HCT116 (cell line): ENCODE measurements at regions not wholly inside any gene's neighbourhood (a gene's known extent, or its start where the extent isn't known, plus 50 kb on each side); places are given as distances from the start of the nearest gene placed in this dataset.

Source experiments
- ATAC-seq: fragments of 200-7000 bp; cut with Tn5 transposase; 2 replicates; pipeline ENCODE4 v1.9.1; 2020; ENCODE audit warnings: mild to moderate bottlenecking, moderate library complexity
- BruUV-seq: library from RNA; stranded (reverse); fragments of 400-500 nt; replicated peaks from 2 replicates; lab custom pipeline; 2021; lab: Mats Ljungman, UMichigan
- CTCF ChIA-PET: fragments of 300-600 bp; sonication (Branson Sonifier 250); formaldehyde crosslinking; loops from one replicate; lab custom pipeline; 2021; ENCODE audit warnings: antibody characterized with exemption; lab: Charles Lee
- POLR2A ChIA-PET: fragments of 300-600, 350-600 bp; sonication (Branson Sonifier 250); formaldehyde crosslinking; loops from one replicate; lab custom pipeline; 2021; ENCODE audit warnings: antibody characterized with exemption; lab: Charles Lee
- RAD21 ChIA-PET, 2 experiments: fragments of 300-600 bp; sonication (Branson Sonifier 250); formaldehyde crosslinking; loops; one replicate each; lab custom pipeline; 2023; ENCODE audit warnings: low total read pairs in 2 of 2; ENCODE audit not compliant: uncharacterized antibody in 2 of 2, unreplicated experiment in 2 of 2, low non-redundant PET in 1 of 2; lab: Charles Lee
- DNase-seq: peaks from one replicate; pipeline ENCODE4 v3.0.0-alpha.2; 2010; ENCODE audit warnings: low read depth, low spot score
- H2AFZ ChIP-seq: fragments of 200-600 bp; shearing (Covaris generic), sonication (generic); 2 replicates; pipeline ENCODE4 v1.6.1; 2017; ENCODE audit warnings: low read depth, mixed run types, mixed read lengths, antibody characterized with exemption, low read length; ENCODE audit not compliant: poor library complexity, severe bottlenecking
- H3K27ac ChIP-seq: 2 replicates; pipeline ENCODE4 v1.5.1; 2012; ENCODE audit warnings: low read depth, low read length
- H3K27me3 ChIP-seq: fragments of 200-600 bp; sonication (generic); 2 replicates; pipeline ENCODE4 v1.6.1; 2016; ENCODE audit warnings: mixed run types, low read length, mixed read lengths; ENCODE audit not compliant: insufficient read depth
- H3K36me3 ChIP-seq, 2 experiments: fragments of 200-500 bp in 1 of 2; fragments of 200-600 bp in 1 of 2; sonication (Bioruptor generic) in 1 of 2; sonication (generic) in 1 of 2; 2 replicates each; pipeline versions ENCODE4 v1.5.1 to v1.6.1; 2014 to 2016; ENCODE audit warnings: low read length in 2 of 2, inconsistent platforms in 1 of 2, mixed read lengths in 1 of 2, mixed run types in 1 of 2; ENCODE audit not compliant: insufficient read depth in 2 of 2, control insufficient read depth in 1 of 2
- H3K4me1 ChIP-seq, 2 experiments: fragments of 200-600 bp in 1 of 2; sonication (generic) in 1 of 2; 2 replicates each; pipeline versions ENCODE4 v1.5.1 to v1.6.1; 2012 to 2017; ENCODE audit warnings: low read length in 2 of 2, inconsistent platforms in 1 of 2, mild to moderate bottlenecking in 1 of 2, mixed read lengths in 1 of 2, mixed run types in 1 of 2, moderate library complexity in 1 of 2; ENCODE audit not compliant: insufficient read depth in 2 of 2, control insufficient read depth in 1 of 2
- H3K4me2 ChIP-seq: fragments of 200-600 bp; sonication (generic); 2 replicates; pipeline ENCODE4 v1.6.1; 2017; ENCODE audit warnings: mixed run types, low read length, mixed read lengths
- H3K4me3 ChIP-seq, 2 experiments: fragments of 200-600 bp in 1 of 2; sonication (generic) in 1 of 2; replicated peaks in 1 of 2; 2 replicates each; pipeline ENCODE4 v1.5.1; 2011 to 2016; ENCODE audit warnings: low read length in 2 of 2, control low read depth in 1 of 2, low read depth in 1 of 2, mild to moderate bottlenecking in 1 of 2, mixed read lengths in 1 of 2, mixed run types in 1 of 2
- H3K79me2 ChIP-seq: fragments of 200-600 bp; sonication (generic); 2 replicates; pipeline ENCODE4 v1.6.1; 2017; ENCODE audit warnings: mild to moderate bottlenecking, mixed run types, low read length, moderate library complexity, mixed read lengths; ENCODE audit not compliant: insufficient read depth
- H3K9ac ChIP-seq: fragments of 200-600 bp; sonication (generic); 2 replicates; pipeline ENCODE4 v1.6.1; 2016; ENCODE audit warnings: low read length, mixed read lengths
- H3K9me2 ChIP-seq: fragments of 200-600 bp; sonication (generic), shearing (Covaris generic); 2 replicates; pipeline ENCODE4 v1.6.1; 2017; ENCODE audit warnings: mixed run types, mild to moderate bottlenecking, moderate library complexity; ENCODE audit not compliant: insufficient read depth
- H3K9me3 ChIP-seq, 2 experiments: fragments of 200-500 bp in 1 of 2; fragments of 200-600 bp in 1 of 2; sonication (Bioruptor generic) in 1 of 2; sonication (generic) in 1 of 2; 2 replicates each; pipeline ENCODE4 v1.6.1; 2014 to 2017; ENCODE audit warnings: low read length in 2 of 2, mixed read lengths in 2 of 2, inconsistent platforms in 1 of 2, low read depth in 1 of 2, mild to moderate bottlenecking in 1 of 2, mixed run types in 1 of 2, moderate library complexity in 1 of 2; ENCODE audit not compliant: control insufficient read depth in 1 of 2, insufficient read depth in 1 of 2
- H4K20me1 ChIP-seq: fragments of 200-600 bp; sonication (generic), shearing (Covaris generic); 2 replicates; pipeline ENCODE4 v1.6.1; 2017; ENCODE audit warnings: mixed run types, mild to moderate bottlenecking, moderate library complexity; ENCODE audit not compliant: insufficient read depth
- ATF3 ChIP-seq: IDR thresholded peaks from 2 replicates; pipeline ENCODE4 v1.6.1; 2012
- CTCF ChIP-seq, 3 experiments: fragments of 200-600 bp in 1 of 3; sonication (generic) in 1 of 3; IDR thresholded peaks in 2 of 3; conservative IDR thresholded peaks in 1 of 3; 2 replicates each; pipeline ENCODE4 v1.5.1; 2012 to 2017; ENCODE audit warnings: low read depth in 2 of 3, low read length in 2 of 3, antibody characterized with exemption in 1 of 3, borderline replicate concordance in 1 of 3, control low read depth in 1 of 3, mild to moderate bottlenecking in 1 of 3, mixed read lengths in 1 of 3, mixed run types in 1 of 3, moderate library complexity in 1 of 3; ENCODE audit not compliant: insufficient read depth in 1 of 3
- EGR1 ChIP-seq: IDR thresholded peaks from 2 replicates; pipeline ENCODE4 v1.6.1; 2012; ENCODE audit warnings: low read depth
- ELF1 ChIP-seq: IDR thresholded peaks from 2 replicates; pipeline ENCODE4 v1.6.1; 2012; ENCODE audit warnings: low read depth, borderline replicate concordance
- EZH2 ChIP-seq: fragments of 200-600 bp; sonication (generic); IDR thresholded peaks from 2 replicates; pipeline ENCODE4 v1.6.1; 2017; ENCODE audit warnings: antibody characterized with exemption, mixed run types
- FOSL1 ChIP-seq: IDR thresholded peaks from 2 replicates; pipeline ENCODE4 v1.6.1; 2012; ENCODE audit warnings: low read depth
- JUND ChIP-seq: IDR thresholded peaks from 2 replicates; pipeline ENCODE4 v1.6.1; 2012
- POLR2A ChIP-seq: IDR thresholded peaks from 2 replicates; pipeline ENCODE4 v1.7.0; 2011; ENCODE audit warnings: borderline replicate concordance; ENCODE audit not compliant: insufficient read depth, insufficient read length; ENCODE audit errors: extremely low read depth
- POLR2AphosphoS5 ChIP-seq: IDR thresholded peaks from 2 replicates; pipeline ENCODE4 v1.6.1; 2011; ENCODE audit warnings: mild to moderate bottlenecking, low read depth, low read length, moderate library complexity
- RAD21 ChIP-seq: IDR thresholded peaks from 2 replicates; pipeline ENCODE4 v1.6.1; 2012; ENCODE audit warnings: low read depth, mild to moderate bottlenecking
- REST ChIP-seq: IDR thresholded peaks from 2 replicates; pipeline ENCODE4 v1.6.1; 2012; ENCODE audit warnings: low read depth
- SIN3A ChIP-seq: IDR thresholded peaks from 2 replicates; pipeline ENCODE4 v1.6.1; 2012; ENCODE audit warnings: low read depth
- SRF ChIP-seq: IDR thresholded peaks from 2 replicates; pipeline ENCODE4 v1.6.1; 2012; ENCODE audit warnings: low read depth
- TCF7L2 ChIP-seq: IDR thresholded peaks from 2 replicates; pipeline ENCODE4 v1.7.0; 2011; ENCODE audit warnings: borderline replicate concordance, inconsistent platforms; ENCODE audit not compliant: insufficient read depth, insufficient read length; ENCODE audit errors: extremely low read depth
- ZFX ChIP-seq: fragments of 450-650 bp; IDR thresholded peaks from 2 replicates; pipeline ENCODE4 v1.6.1; 2017
- intact Hi-C: fragments of 100-400 bp; cut with micrococcal nuclease; formaldehyde crosslinking; loops from 2 replicates; pipeline ENCODE4 v1.10.0; 2022

DNA sequence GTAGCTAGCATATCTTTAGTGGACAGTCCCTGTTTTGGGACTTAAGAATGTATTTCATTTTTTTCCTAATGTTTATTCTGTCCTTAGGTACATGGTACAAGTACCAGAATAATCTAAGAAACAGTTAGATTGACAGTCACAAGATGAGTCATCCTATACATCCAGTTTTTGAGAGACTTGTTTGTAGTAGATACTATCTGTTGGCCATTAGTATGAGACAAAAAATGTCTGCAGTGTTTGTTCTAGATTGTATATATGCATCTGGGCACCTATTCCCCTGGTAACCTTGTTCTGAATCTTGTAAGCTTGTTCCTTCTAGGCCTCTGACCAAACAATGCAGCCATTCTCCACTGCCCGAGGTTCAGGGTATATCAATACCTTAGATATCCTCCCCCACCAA lies 1343.5 kb downstream of the SUCLG1 start:
- DNase-seq = no peak
- no peak for ATAC-seq
- no peak overlapping the region for H3K27ac ChIP-seq
- no peak overlapping the region for H3K4me3 ChIP-seq
- no peaks in the 10 kb centered on the region for H3K79me2 ChIP-seq
- no peak overlapping the region for H2AFZ ChIP-seq
- H3K9me3 ChIP-seq = no peaks in the 10 kb centered on the region
- POLR2A ChIA-PET = no interaction called here
- TF ChIP-seq REST (no peak), POLR2AphosphoS5 (no peak), SRF (no peak)
- RAD21 ChIA-PET = no interaction called here
- CTCF ChIA-PET = no interaction called here
- intact Hi-C loops = no loop called here
- H3K27me3 ChIP-seq = no peaks in the 10 kb centered on the region
- H3K4me2 ChIP-seq = no peak overlapping the region
- H4K20me1 ChIP-seq = no peaks in the 10 kb centered on the region
- H3K9me2 ChIP-seq = no peaks in the 10 kb centered on the region
- H3K36me3 ChIP-seq = no peaks in the 10 kb centered on the region
- no peak overlapping the region for H3K9ac ChIP-seq
- BruUV-seq = no TSS peak
- no peaks in the 10 kb centered on the region for H3K4me1 ChIP-seq

GRCh38 chr2:83115155-83115554 lies 1343.9 kb downstream of the SUCLG1 start:
- Histone ChIP-seq H2AFZ (no peak overlapping the region), H3K9ac (no peak overlapping the region), H3K27me3 (no peaks in the 10 kb centered on the region), H3K4me2 (no peak overlapping the region), H3K79me2 (no peaks in the 10 kb centered on the region), H3K27ac (no peak overlapping the region), H3K36me3 (no peaks in the 10 kb centered on the region), H4K20me1 (no peaks in the 10 kb centered on the region), H3K4me1 (no peaks in the 10 kb centered on the region), H3K9me3 (no peaks in the 10 kb centered on the region), H3K4me3 (no peak overlapping the region), H3K9me2 (no peaks in the 10 kb centered on the region)
- TF ChIP-seq TCF7L2 = no peak
- TF ChIP-seq FOSL1 = no peak
- TF ChIP-seq ZFX = no peak
- no peak for TF ChIP-seq ATF3
- no peak for TF ChIP-seq CTCF (IDR thresholded peaks at IDR 0.05 in 2 of 3, conservative IDR thresholded peaks at IDR 0.05 in 1 of 3; ENCODE audit: borderline replicate concordance in 1 of 3, insufficient read depth in 1 of 3, low read depth in 2 of 3, low read length in 2 of 3)
- TF ChIP-seq POLR2AphosphoS5 = no peak
- TF ChIP-seq EGR1 = no peak
- TF ChIP-seq RAD21 = no peak
- no peak for TF ChIP-seq EZH2
- TF ChIP-seq JUND = no peak
- TF ChIP-seq ELF1 = no peak
- no peak for TF ChIP-seq POLR2A
- no peak for TF ChIP-seq SIN3A
- no peak for TF ChIP-seq SRF
- ChIA-PET RAD21 (no interaction called here), CTCF (no interaction called here), POLR2A (no interaction called here)
- DNase-seq (no peak), ATAC-seq (no peak)
- BruUV-seq = no TSS peak
- intact Hi-C loops = no loop called here
